Caco-2 (cell line): ENCODE measurements at regions not wholly inside any gene's neighbourhood (a gene's known extent, or its start where the extent isn't known, plus 50 kb on each side); places are given as distances from the start of the nearest gene placed in this dataset.

Experiments used
- BruUV-seq: library from RNA; stranded (reverse); fragments of 400-500 nt; replicated peaks from 2 replicates; lab custom pipeline; 2021; lab: Mats Ljungman, UMichigan
- CTCF ChIA-PET: fragments of 300-600 bp; sonication (Branson Sonifier 250); formaldehyde crosslinking; loops from one replicate; lab custom pipeline; 2022; ENCODE audit warnings: antibody characterized with exemption; lab: Charles Lee
- POLR2A ChIA-PET: fragments of 300-600 bp; sonication (Branson Sonifier 250); formaldehyde crosslinking; loops from one replicate; lab custom pipeline; 2022; ENCODE audit warnings: antibody characterized with exemption; lab: Charles Lee
- DNase-seq, 2 experiments: peaks; one replicate each; pipeline versions ENCODE4 v3.0.0 to v3.0.0-alpha.2; 2020 to 2022
- H3K27me3 ChIP-seq: replicated peaks from 2 replicates; pipeline ENCODE4 v1.6.0; 2011; ENCODE audit warnings: low read length; ENCODE audit not compliant: control insufficient read depth, insufficient read depth
- H3K36me3 ChIP-seq: 2 replicates; pipeline ENCODE4 v1.5.1; 2011; ENCODE audit warnings: low read length; ENCODE audit not compliant: control insufficient read depth, insufficient read depth
- H3K4me1 ChIP-seq: fragments of 250-450 bp; sonication (Bioruptor Pico); 2 replicates; pipeline ENCODE4 v1.5.1; 2020; ENCODE audit warnings: mild to moderate bottlenecking
- H3K4me3 ChIP-seq: 2 replicates; pipeline ENCODE4 v1.5.1; 2011; ENCODE audit warnings: low read depth, mild to moderate bottlenecking, control low read depth, low read length
- H3K9me3 ChIP-seq: fragments of 250-450 bp; sonication (Bioruptor Pico); 2 replicates; pipeline ENCODE4 v1.5.1; 2020; ENCODE audit warnings: mild to moderate bottlenecking, moderate library complexity
- H3K27ac Mint-ChIP-seq: one replicate; pipeline ENCODE4 v1.8.0; 2022; ENCODE audit warnings: mixed read lengths; ENCODE audit not compliant: unreplicated experiment
- H3K27me3 Mint-ChIP-seq: one replicate; pipeline ENCODE4 v1.8.0; 2022; ENCODE audit warnings: mixed read lengths; ENCODE audit not compliant: insufficient read depth, unreplicated experiment
- H3K36me3 Mint-ChIP-seq: one replicate; pipeline ENCODE4 v1.8.0; 2022; ENCODE audit warnings: mild to moderate bottlenecking, mixed read lengths; ENCODE audit not compliant: insufficient read depth, unreplicated experiment
- H3K4me1 Mint-ChIP-seq: one replicate; pipeline ENCODE4 v1.8.0; 2022; ENCODE audit warnings: low read depth, mixed read lengths; ENCODE audit not compliant: unreplicated experiment
- H3K4me3 Mint-ChIP-seq: one replicate; pipeline ENCODE4 v1.8.0; 2022; ENCODE audit warnings: mild to moderate bottlenecking, moderate library complexity, mixed read lengths; ENCODE audit not compliant: unreplicated experiment
- H3K9me3 Mint-ChIP-seq: one replicate; pipeline ENCODE4 v1.8.0; 2022; ENCODE audit warnings: mixed read lengths; ENCODE audit not compliant: unreplicated experiment
- CTCF ChIP-seq, 2 experiments: fragments of 200-600 bp in 1 of 2; IDR thresholded peaks; 1 replicate in 1 of 2; 2 replicates in 1 of 2; pipeline versions ENCODE4 v1.5.1 to v1.8.0; 2011 to 2022; ENCODE audit warnings: antibody characterized with exemption in 1 of 2, control low read depth in 1 of 2, inconsistent platforms in 1 of 2, low read depth in 1 of 2, low read length in 1 of 2, mild to moderate bottlenecking in 1 of 2, moderate library complexity in 1 of 2; ENCODE audit not compliant: insufficient read depth in 1 of 2, severe bottlenecking in 1 of 2, unreplicated experiment in 1 of 2
- intact Hi-C: fragments of 100-400 bp; cut with micrococcal nuclease; formaldehyde crosslinking; loops from one replicate; pipeline ENCODE4 v1.10.0; 2022; ENCODE audit not compliant: unreplicated experiment

DNA sequence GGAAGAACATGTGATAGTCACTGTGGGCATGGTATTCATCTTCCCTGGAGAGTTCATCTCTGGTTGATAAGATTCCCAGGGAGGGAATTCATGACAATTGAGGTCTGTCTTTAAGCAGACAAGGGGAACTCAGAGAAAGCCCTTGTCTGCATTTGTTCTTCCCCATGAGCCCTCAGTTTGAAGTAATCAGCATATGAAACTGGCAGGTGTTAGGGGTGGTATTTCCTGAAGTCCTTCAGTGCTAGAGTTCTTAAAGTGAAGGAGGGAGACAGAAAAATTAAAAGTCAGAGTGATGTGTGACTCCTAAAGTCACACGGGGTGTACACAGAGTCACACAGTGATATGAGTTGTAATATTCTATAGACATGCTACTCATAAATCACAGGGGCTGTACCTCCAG, 60.6 kb upstream of the SYK start:
- POLR2A ChIA-PET, result no interaction called here

GRCh38 chr9:90737742-90738141, 63.9 kb upstream of the SYK start:
- intact Hi-C loops, result no loop called here
- no peak for TF ChIP-seq CTCF (IDR thresholded peaks at IDR 0.05; ENCODE audit: insufficient read depth in 1 of 2, low read depth in 1 of 2, low read length in 1 of 2, severe bottlenecking in 1 of 2, unreplicated experiment in 1 of 2)
- no TSS peak for BruUV-seq
- no peaks in the 10 kb centered on the region for H3K36me3 ChIP-seq
- H3K27me3 Mint-ChIP-seq, result no peaks in the 10 kb centered on the region
- no peak for DNase-seq
- no peak overlapping the region for H3K4me3 ChIP-seq
- H3K4me3 Mint-ChIP-seq, result no peak overlapping the region
- H3K4me1 ChIP-seq, result no peaks in the 10 kb centered on the region
- peaks cover 20% of the 10 kb centered on the region for H3K9me3 Mint-ChIP-seq
- H3K27ac Mint-ChIP-seq, result no peak overlapping the region
- no peaks in the 10 kb centered on the region for H3K27me3 ChIP-seq
- no peaks in the 10 kb centered on the region for H3K36me3 Mint-ChIP-seq
- CTCF ChIA-PET, result no interaction called here
- H3K4me1 Mint-ChIP-seq, result no peaks in the 10 kb centered on the region
- H3K9me3 ChIP-seq, result 0 out of 2 replicates have a peak, but pooled peaks cover 4% of the 10 kb centered on the region
- POLR2A ChIA-PET, result no interaction called here

More for the DNA sequence above, 60.6 kb upstream of the SYK start:
- H3K27me3 ChIP-seq, result no peaks in the 10 kb centered on the region
- Mint-ChIP-seq H3K27ac (no peak overlapping the region), H3K9me3 (peaks cover 19% of the 10 kb centered on the region), H3K4me3 (no peak overlapping the region), H3K27me3 (peaks cover 2% of the 10 kb centered on the region), H3K4me1 (no peaks in the 10 kb centered on the region), H3K36me3 (no peaks in the 10 kb centered on the region)
- no peaks in the 10 kb centered on the region for H3K4me1 ChIP-seq
- no peak for TF ChIP-seq CTCF (IDR thresholded peaks at IDR 0.05; ENCODE audit: insufficient read depth in 1 of 2, low read depth in 1 of 2, low read length in 1 of 2, severe bottlenecking in 1 of 2, unreplicated experiment in 1 of 2)
- no peak overlapping the region for H3K4me3 ChIP-seq
- CTCF ChIA-PET, result no interaction called here
- H3K36me3 ChIP-seq, result no peaks in the 10 kb centered on the region
- intact Hi-C loops, result no loop called here
- no peak for DNase-seq
- H3K9me3 ChIP-seq, result 0 out of 2 replicates have a peak, but pooled peaks cover 4% of the 10 kb centered on the region
- BruUV-seq, result no TSS peak

DNA sequence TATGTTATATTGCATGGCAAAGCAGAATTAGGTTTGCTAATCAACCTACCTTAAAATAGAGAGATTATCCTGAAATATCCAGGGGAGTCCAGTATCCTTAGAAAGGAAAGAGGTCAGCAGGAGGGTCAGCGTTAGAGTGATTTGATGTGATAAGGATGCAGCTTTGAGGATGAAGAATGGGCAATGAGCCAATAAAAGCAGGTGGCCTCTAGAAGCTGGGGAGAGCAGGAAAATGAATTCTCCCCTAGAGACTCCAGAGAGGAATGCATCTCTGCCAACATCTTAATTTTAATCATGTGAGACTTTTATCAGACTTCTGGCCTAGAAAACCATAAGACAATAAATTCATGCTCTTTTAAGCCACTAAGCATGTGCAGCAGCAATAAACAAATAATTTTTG, 65.7 kb upstream of the SYK start:
- Histone ChIP-seq H3K4me3 (no peak overlapping the region), H3K4me1 (no peaks in the 10 kb centered on the region), H3K27me3 (no peaks in the 10 kb centered on the region), H3K36me3 (no peaks in the 10 kb centered on the region), H3K9me3 (0 out of 2 replicates have a peak, but pooled peaks cover 4% of the 10 kb centered on the region)
- no peak for DNase-seq
- ChIA-PET POLR2A (no interaction called here), CTCF (no interaction called here)
- H3K4me1 Mint-ChIP-seq, result no peaks in the 10 kb centered on the region
- intact Hi-C loops, result no loop called here
- no peak overlapping the region for H3K27ac Mint-ChIP-seq
- peaks cover 4% of the 10 kb centered on the region for H3K27me3 Mint-ChIP-seq
- H3K9me3 Mint-ChIP-seq, result peaks cover 20% of the 10 kb centered on the region
- H3K36me3 Mint-ChIP-seq, result no peaks in the 10 kb centered on the region
- H3K4me3 Mint-ChIP-seq, result no peak overlapping the region
- BruUV-seq, result no TSS peak
- TF ChIP-seq CTCF (IDR thresholded peaks at IDR 0.05; ENCODE audit: insufficient read depth in 1 of 2, low read depth in 1 of 2, low read length in 1 of 2, severe bottlenecking in 1 of 2, unreplicated experiment in 1 of 2), result no peak
